ENCODE measurements at regions not wholly inside any gene's neighbourhood (a gene's known extent, or its start where the extent isn't known, plus 50 kb on each side); places are given as distances from the start of the nearest gene placed in this dataset.
A peak's percentile ranks its signal among the peaks of the same experiment; 100 is the strongest.

DNA sequence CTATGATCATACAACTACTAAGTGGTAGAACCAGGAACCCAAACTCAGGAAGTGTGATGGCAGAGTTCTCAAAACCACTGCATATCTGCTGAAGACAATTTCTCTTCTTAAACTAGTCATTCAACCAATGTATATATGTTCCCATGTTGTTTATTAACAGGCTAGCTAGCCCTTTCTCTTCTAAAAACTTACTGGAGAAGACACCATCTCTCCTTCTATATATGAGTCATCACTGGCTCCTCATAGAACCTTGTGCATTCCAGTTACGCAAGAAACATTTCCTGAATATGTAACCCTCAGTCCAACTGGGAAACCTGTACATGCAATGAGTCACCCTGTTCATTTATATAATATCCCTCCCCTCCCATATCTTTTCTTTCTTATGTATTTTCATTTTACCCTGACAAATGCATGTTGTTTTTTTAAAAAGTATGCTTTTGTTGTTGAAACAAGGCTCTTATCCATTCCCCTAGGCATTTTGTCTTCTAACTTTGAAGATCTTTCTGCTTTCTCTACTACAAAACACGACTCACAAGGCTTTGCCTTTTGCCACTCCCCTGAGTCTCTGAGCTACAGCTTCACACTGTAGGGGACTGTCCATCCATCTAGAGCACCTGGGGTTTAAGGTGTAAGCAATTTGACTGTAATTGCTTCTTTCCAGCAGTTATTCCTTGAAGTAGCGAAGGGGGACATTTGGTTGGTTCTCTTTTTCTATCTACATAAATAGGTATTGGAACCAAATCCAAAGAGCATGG, 119.5 kb downstream of the ANXA1 start:
- H3K4me3 ChIP-seq = no peak overlapping the region
- intact Hi-C loops (cut with DNase I) = no loop called here
- H3K27me3 ChIP-seq = no peaks in the 10 kb centered on the region
- peaks cover 0 to 11% (median 0%) of the 10 kb centered on the region in 3 donors for H3K4me1 ChIP-seq
- DNase-seq = no peak
- H3K36me3 ChIP-seq = no peaks in the 10 kb centered on the region
- TF ChIP-seq, protein P1, sequence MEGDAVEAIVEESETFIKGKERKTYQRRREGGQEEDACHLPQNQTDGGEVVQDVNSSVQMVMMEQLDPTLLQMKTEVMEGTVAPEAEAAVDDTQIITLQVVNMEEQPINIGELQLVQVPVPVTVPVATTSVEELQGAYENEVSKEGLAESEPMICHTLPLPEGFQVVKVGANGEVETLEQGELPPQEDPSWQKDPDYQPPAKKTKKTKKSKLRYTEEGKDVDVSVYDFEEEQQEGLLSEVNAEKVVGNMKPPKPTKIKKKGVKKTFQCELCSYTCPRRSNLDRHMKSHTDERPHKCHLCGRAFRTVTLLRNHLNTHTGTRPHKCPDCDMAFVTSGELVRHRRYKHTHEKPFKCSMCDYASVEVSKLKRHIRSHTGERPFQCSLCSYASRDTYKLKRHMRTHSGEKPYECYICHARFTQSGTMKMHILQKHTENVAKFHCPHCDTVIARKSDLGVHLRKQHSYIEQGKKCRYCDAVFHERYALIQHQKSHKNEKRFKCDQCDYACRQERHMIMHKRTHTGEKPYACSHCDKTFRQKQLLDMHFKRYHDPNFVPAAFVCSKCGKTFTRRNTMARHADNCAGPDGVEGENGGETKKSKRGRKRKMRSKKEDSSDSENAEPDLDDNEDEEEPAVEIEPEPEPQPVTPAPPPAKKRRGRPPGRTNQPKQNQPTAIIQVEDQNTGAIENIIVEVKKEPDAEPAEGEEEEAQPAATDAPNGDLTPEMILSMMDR (IDR thresholded peaks at IDR 0.05) = no peak
- TF ChIP-seq POLR2A (IDR thresholded peaks at IDR 0.05) = no peak
- WGBS, 2 donors = 31 to 49% methylated on average over 3 of the region's 3 CpGs
- H3K27ac ChIP-seq = peak overlapping the region in 1 of 4 donors; percentile 25
- no peaks in the 10 kb centered on the region for H3K9me3 ChIP-seq

DNA sequence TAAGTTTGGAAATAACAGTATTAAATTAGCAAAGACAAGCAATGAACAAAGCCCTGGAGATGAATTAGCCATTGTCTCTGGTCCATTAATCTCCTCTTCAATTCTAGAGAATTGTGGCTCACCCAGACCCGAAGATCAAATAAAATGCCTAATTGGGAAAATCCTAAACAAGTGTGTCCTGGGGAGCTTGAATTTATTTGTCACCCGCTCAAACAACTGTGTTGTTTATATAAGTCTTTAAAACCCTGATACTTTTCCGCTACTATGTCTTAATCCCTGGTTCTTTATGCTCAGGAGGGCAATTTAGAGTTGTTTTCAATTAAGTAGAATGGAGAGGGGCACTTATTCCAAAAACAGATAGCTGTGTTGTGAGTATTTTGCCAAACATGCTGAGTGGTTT, 128.4 kb downstream of the ANXA1 start:
- intact Hi-C loops (cut with DNase I) = no loop called here

DNA sequence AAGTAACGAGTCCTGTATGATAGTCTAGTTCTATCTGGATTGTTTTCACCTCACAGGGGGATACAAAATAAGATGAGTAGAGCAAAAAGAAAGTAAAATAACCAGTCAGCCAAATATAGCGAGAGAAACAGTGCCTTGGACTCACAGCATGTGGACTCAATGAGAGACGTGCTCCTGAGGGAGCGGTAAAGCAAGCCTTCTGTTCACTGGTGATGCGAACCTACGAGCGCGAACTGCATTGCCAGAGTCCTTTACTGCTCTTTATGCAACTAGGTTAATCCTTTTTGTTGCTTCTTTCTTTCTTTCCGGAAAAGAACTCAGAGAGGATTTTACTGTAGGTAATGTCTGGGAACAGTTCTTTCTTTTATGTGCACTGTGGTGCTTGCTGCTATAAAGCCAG, 132.7 kb downstream of the ANXA1 start:
- no peak overlapping the region for H3K27ac ChIP-seq
- intact Hi-C loops (cut with DNase I) = no loop called here
- no peaks in the 10 kb centered on the region for H3K27me3 ChIP-seq
- DNase-seq = no peak
- 87 to 91% methylated on average over 9 of the region's 9 CpGs for WGBS, 2 donors
- TF ChIP-seq, protein P1 (IDR thresholded peaks at IDR 0.05) = no peak
- TF ChIP-seq POLR2A (IDR thresholded peaks at IDR 0.05) = no peak
- H3K4me1 ChIP-seq = no peaks in the 10 kb centered on the region
- H3K9me3 ChIP-seq = no peaks in the 10 kb centered on the region
- no peak overlapping the region for H3K4me3 ChIP-seq
- H3K36me3 ChIP-seq = no peaks in the 10 kb centered on the region

More for the DNA sequence above, 128.4 kb downstream of the ANXA1 start:
- TF ChIP-seq POLR2A (IDR thresholded peaks at IDR 0.05) = no peak
- TF ChIP-seq, protein P1 (IDR thresholded peaks at IDR 0.05) = no peak
- WGBS, 2 donors = 48 to 76% methylated on average over 3 of the region's 3 CpGs
- Histone ChIP-seq H3K36me3 (no peaks in the 10 kb centered on the region), H3K4me3 (no peak overlapping the region), H3K4me1 (no peaks in the 10 kb centered on the region), H3K27me3 (no peaks in the 10 kb centered on the region), H3K9me3 (no peaks in the 10 kb centered on the region), H3K27ac (no peak overlapping the region)
- DNase-seq = no peak

DNA sequence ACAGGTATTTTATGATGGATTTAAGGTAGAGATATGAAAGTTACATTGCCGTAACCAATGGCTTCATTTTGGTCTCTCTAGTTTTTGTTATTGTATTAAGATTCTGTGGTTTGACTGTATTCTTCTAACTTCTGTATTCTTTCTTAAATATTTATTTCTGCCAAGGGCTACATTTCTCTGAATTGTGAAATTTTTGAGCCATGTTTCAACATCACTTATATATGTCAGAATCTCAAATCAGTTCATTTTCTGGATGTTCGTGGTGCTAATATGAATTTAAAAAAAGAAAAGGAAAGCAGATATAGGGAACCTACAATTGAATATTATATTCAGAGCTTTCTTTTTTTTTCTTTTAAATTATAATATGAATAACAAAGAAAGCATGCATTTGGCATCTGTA, 142.7 kb downstream of the ANXA1 start:
- WGBS, 2 donors = 78 to 85% methylated on average over 2 of the region's 2 CpGs
- no peaks in the 10 kb centered on the region for H3K27me3 ChIP-seq
- intact Hi-C loops (cut with DNase I) = no loop called here
- no peaks in the 10 kb centered on the region for H3K4me1 ChIP-seq
- H3K9me3 ChIP-seq = peaks cover 0 to 5% (median 0%) of the 10 kb centered on the region in 3 donors
- no peak overlapping the region for H3K27ac ChIP-seq
- DNase-seq = no peak
- H3K36me3 ChIP-seq = no peaks in the 10 kb centered on the region
- no peak overlapping the region for H3K4me3 ChIP-seq
- TF ChIP-seq POLR2A (IDR thresholded peaks at IDR 0.05) = no peak
- TF ChIP-seq, protein P1 (IDR thresholded peaks at IDR 0.05) = no peak

DNA sequence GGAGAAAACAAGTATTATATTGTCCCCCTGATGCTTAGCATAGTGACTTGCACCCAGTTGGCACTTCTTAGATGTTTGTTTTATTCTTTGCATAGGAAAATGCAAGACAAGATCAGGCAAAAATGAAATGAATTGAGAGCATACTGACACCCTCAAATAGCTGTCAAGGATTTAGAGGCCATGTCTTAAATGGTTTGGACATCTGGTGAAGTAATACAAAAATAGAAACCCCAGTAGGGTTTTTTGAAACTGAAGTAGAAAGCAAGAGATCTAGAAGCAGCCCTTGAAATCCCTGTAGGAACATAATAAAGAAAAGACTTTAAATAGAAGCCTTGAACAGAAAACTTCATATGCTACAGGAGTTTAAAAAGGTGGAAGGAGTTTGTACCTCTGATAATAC, 174.3 kb downstream of the ANXA1 start:
- H3K27me3 ChIP-seq = no peaks in the 10 kb centered on the region
- no peak overlapping the region for H3K27ac ChIP-seq
- H3K4me3 ChIP-seq = no peak overlapping the region
- no peak for TF ChIP-seq POLR2A (IDR thresholded peaks at IDR 0.05)
- TF ChIP-seq, protein P1 (IDR thresholded peaks at IDR 0.05) = no peak
- no peaks in the 10 kb centered on the region for H3K9me3 ChIP-seq
- DNase-seq = no peak
- no peaks in the 10 kb centered on the region for H3K4me1 ChIP-seq
- H3K36me3 ChIP-seq = no peaks in the 10 kb centered on the region
- intact Hi-C loops (cut with DNase I) = no loop called here
